ENCODE measurements at regions not wholly inside any gene's neighbourhood (a gene's known extent, or its start where the extent isn't known, plus 50 kb on each side); places are given as distances from the start of the nearest gene placed in this dataset.

GRCh38 chr6:139650941-139651340 is 276.5 kb upstream of the CITED2 start:
- no peak for DNase-seq (ENCODE audit: extremely low spot score, unreplicated experiment)

GRCh38 chr6:139649732-139650131 is 275.3 kb upstream of the CITED2 start:
- no peak overlapping the region for H3K27ac Mint-ChIP-seq (ENCODE audit: unreplicated experiment)
- no peak overlapping the region for H3K4me3 Mint-ChIP-seq (ENCODE audit: unreplicated experiment)
- H3K36me3 Mint-ChIP-seq (ENCODE audit: unreplicated experiment), result no peaks in the 10 kb centered on the region
- H3K9me3 Mint-ChIP-seq (ENCODE audit: unreplicated experiment), result peaks cover 3% of the 10 kb centered on the region
- H3K4me1 Mint-ChIP-seq (ENCODE audit: unreplicated experiment), result peaks cover 12% of the 10 kb centered on the region
- no peaks in the 10 kb centered on the region for H3K27me3 Mint-ChIP-seq (ENCODE audit: unreplicated experiment)
- no peak for TF ChIP-seq CTCF (IDR thresholded peaks at IDR 0.05)
- no peak for DNase-seq (ENCODE audit: extremely low spot score, unreplicated experiment)

More at GRCh38 chr6:139650941-139651340, 276.5 kb upstream of the CITED2 start:
- H3K9me3 Mint-ChIP-seq (ENCODE audit: unreplicated experiment), result peaks cover 3% of the 10 kb centered on the region
- H3K4me3 Mint-ChIP-seq (ENCODE audit: unreplicated experiment), result no peak overlapping the region
- TF ChIP-seq CTCF (IDR thresholded peaks at IDR 0.05), result no peak
- H3K27me3 Mint-ChIP-seq (ENCODE audit: unreplicated experiment), result no peaks in the 10 kb centered on the region
- no peak overlapping the region for H3K27ac Mint-ChIP-seq (ENCODE audit: unreplicated experiment)
- peaks cover 16% of the 10 kb centered on the region for H3K4me1 Mint-ChIP-seq (ENCODE audit: unreplicated experiment)
- no peaks in the 10 kb centered on the region for H3K36me3 Mint-ChIP-seq (ENCODE audit: unreplicated experiment)

- Mint-ChIP-seq H3K9me3 (ENCODE audit: unreplicated experiment) (peaks cover 3% of the 10 kb centered on the region), H3K36me3 (ENCODE audit: unreplicated experiment) (no peaks in the 10 kb centered on the region), H3K4me1 (ENCODE audit: unreplicated experiment) (peaks cover 14% of the 10 kb centered on the region), H3K27ac (ENCODE audit: unreplicated experiment) (no peak overlapping the region), H3K4me3 (ENCODE audit: unreplicated experiment) (no peak overlapping the region), H3K27me3 (ENCODE audit: unreplicated experiment) (no peaks in the 10 kb centered on the region)
- no peak for DNase-seq (ENCODE audit: extremely low spot score, unreplicated experiment)
- TF ChIP-seq CTCF (IDR thresholded peaks at IDR 0.05), result no peak
These were observed 274.7 kb upstream of the CITED2 start for GRCh38 chr6:139649128-139649527.

GRCh38 chr6:139648430-139649000 is 274.1 kb upstream of the CITED2 start:
- Mint-ChIP-seq H3K27ac (ENCODE audit: unreplicated experiment) (no peak overlapping the region), H3K27me3 (ENCODE audit: unreplicated experiment) (no peaks in the 10 kb centered on the region), H3K36me3 (ENCODE audit: unreplicated experiment) (no peaks in the 10 kb centered on the region), H3K4me3 (ENCODE audit: unreplicated experiment) (no peak overlapping the region), H3K4me1 (ENCODE audit: unreplicated experiment) (peaks cover 19% of the 10 kb centered on the region), H3K9me3 (ENCODE audit: unreplicated experiment) (peaks cover 3% of the 10 kb centered on the region)
- TF ChIP-seq CTCF (IDR thresholded peaks at IDR 0.05), result no peak
- no peak for DNase-seq (ENCODE audit: extremely low spot score, unreplicated experiment)

- Mint-ChIP-seq H3K9me3 (ENCODE audit: unreplicated experiment) (peaks cover 3% of the 10 kb centered on the region), H3K27ac (ENCODE audit: unreplicated experiment) (no peak overlapping the region)
These were observed 273.4 kb upstream of the CITED2 start for GRCh38 chr6:139647841-139648240.

More at GRCh38 chr6:139647841-139648240, 273.4 kb upstream of the CITED2 start:
- H3K4me1 Mint-ChIP-seq (ENCODE audit: unreplicated experiment), result peaks cover 19% of the 10 kb centered on the region
- no peaks in the 10 kb centered on the region for H3K36me3 Mint-ChIP-seq (ENCODE audit: unreplicated experiment)
- no peak for DNase-seq (ENCODE audit: extremely low spot score, unreplicated experiment)
- H3K4me3 Mint-ChIP-seq (ENCODE audit: unreplicated experiment), result no peak overlapping the region
- no peak for TF ChIP-seq CTCF (IDR thresholded peaks at IDR 0.05)
- no peaks in the 10 kb centered on the region for H3K27me3 Mint-ChIP-seq (ENCODE audit: unreplicated experiment)

Measured in osteocyte (in vitro differentiated cells).